ENCODE measurements at regions not wholly inside any gene's neighbourhood (a gene's known extent, or its start where the extent isn't known, plus 50 kb on each side); places are given as distances from the start of the nearest gene placed in this dataset.

- TF ChIP-seq SP1 (IDR thresholded peaks at IDR 0.05; ENCODE audit: low read depth) (no peak), POLR2AphosphoS5 (IDR thresholded peaks at IDR 0.05; ENCODE audit: low read depth, low read length) (no peak), CTCF (IDR thresholded peaks at IDR 0.05 in 2 of 3, conservative IDR thresholded peaks at IDR 0.05 in 1 of 3; ENCODE audit: borderline replicate concordance in 1 of 3, insufficient read depth in 1 of 3, low read depth in 2 of 3, low read length in 2 of 3) (no peak), ELF1 (IDR thresholded peaks at IDR 0.05; ENCODE audit: borderline replicate concordance, low read depth) (no peak), EZH2 (IDR thresholded peaks at IDR 0.05) (no peak), MAX (IDR thresholded peaks at IDR 0.05) (no peak), SIN3A (IDR thresholded peaks at IDR 0.05; ENCODE audit: low read depth) (no peak), EGR1 (IDR thresholded peaks at IDR 0.05; ENCODE audit: low read depth) (no peak), RAD21 (IDR thresholded peaks at IDR 0.05; ENCODE audit: low read depth) (no peak)
Measured at GRCh38 chr6:80543151-80543550, 436.7 kb downstream of the BCKDHB start.
